ENCODE measurements at regions not wholly inside any gene's neighbourhood (a gene's known extent, or its start where the extent isn't known, plus 50 kb on each side); places are given as distances from the start of the nearest gene placed in this dataset.

- H2BK5ac ChIP-seq (ENCODE audit: insufficient read length, low read length) = no peak overlapping the region
- no peak overlapping the region for H3K56ac ChIP-seq (ENCODE audit: insufficient read length, low read depth, low read length)
- no peaks in the 10 kb centered on the region for H3K23me2 ChIP-seq (ENCODE audit: insufficient read length, low read depth, low read length, poor library complexity, severe bottlenecking)
- no peak overlapping the region for H4K91ac ChIP-seq (ENCODE audit: insufficient read length, low read depth, low read length)
- Mint-ChIP-seq H3K4me3 (no peak overlapping the region), H3K27ac (no peak overlapping the region), H3K9me3 (peaks cover 2 to 9% of the 10 kb centered on the region in 2 experiments; a peak in 4 of 5 replicates), H3K27me3 (ENCODE audit: low read depth) (peaks cover 2% of the 10 kb centered on the region; the same call in 1 of the 2 replicates), H3K36me3 (ENCODE audit: insufficient read depth in 1 of 3, low read depth in 3 of 3) (peaks cover 0 to 1% (median 0%) of the 10 kb centered on the region in 3 experiments; a peak in 2 of 7 replicates), H3K4me1 (peaks cover 0 to 4% of the 10 kb centered on the region in 2 experiments; a peak in 1 of 4 replicates)
- no CpG with 5 or more reads among the region's 3 CpGs for WGBS (ENCODE audit: extremely low coverage, insufficient read length, low lambda C conversion rate)
- H4K20me1 ChIP-seq (ENCODE audit: control insufficient read depth, insufficient read depth, insufficient read length) = no peaks in the 10 kb centered on the region
- no peak overlapping the region for H3K27ac ChIP-seq (ENCODE audit: insufficient read length, low read depth, low read length)
- no peak overlapping the region for H2AFZ ChIP-seq (ENCODE audit: low read length)
- no peaks in the 10 kb centered on the region for H3K79me1 ChIP-seq (ENCODE audit: insufficient read depth, low read depth, low read length, poor library complexity, severe bottlenecking)
- H3K23ac ChIP-seq (ENCODE audit: insufficient read length, low read depth, low read length) = no peak overlapping the region
- no peak overlapping the region for H4K5ac ChIP-seq (ENCODE audit: insufficient read length, low read depth, low read length)
- no peak overlapping the region for H2AK5ac ChIP-seq (ENCODE audit: insufficient read length, low read length)
- H2BK15ac ChIP-seq (ENCODE audit: low read depth, low read length) = no peak overlapping the region
- no peak overlapping the region for H3K4me2 ChIP-seq (ENCODE audit: insufficient read depth, insufficient read length, low read length)
- H3K27me3 ChIP-seq (ENCODE audit: insufficient read depth, low read length) = no peaks in the 10 kb centered on the region
- no peak for DNase-seq
- no peak overlapping the region for H4K8ac ChIP-seq (replicated peaks; ENCODE audit: insufficient read length, low read depth, low read length)
- H3K9me3 ChIP-seq (ENCODE audit: control insufficient read depth, low read depth, low read length) = no peaks in the 10 kb centered on the region
- no peak overlapping the region for H2BK120ac ChIP-seq (ENCODE audit: low read depth, low read length, poor library complexity, severe bottlenecking)
- no peak overlapping the region for H2BK20ac ChIP-seq (ENCODE audit: low read depth, low read length, poor library complexity, severe bottlenecking)
- TF ChIP-seq CTCF (conservative IDR thresholded peaks at IDR 0.05) = no peak
- no peak overlapping the region for H3K14ac ChIP-seq (ENCODE audit: insufficient read depth, low read length)
- no peak overlapping the region for H3K9ac ChIP-seq (ENCODE audit: extremely low read depth, insufficient read length, low read length)
- H3T11ph ChIP-seq (ENCODE audit: low read length) = no peak overlapping the region
- H2BK12ac ChIP-seq (ENCODE audit: insufficient read length, low read depth, low read length) = no peak overlapping the region
- no peaks in the 10 kb centered on the region for H3K4me1 ChIP-seq (ENCODE audit: insufficient read depth, low read length)
- no peak overlapping the region for H3K18ac ChIP-seq (ENCODE audit: insufficient read length, low read depth, low read length)
- H3K79me2 ChIP-seq (ENCODE audit: insufficient read depth, low read length) = no peaks in the 10 kb centered on the region
- H3K4ac ChIP-seq (ENCODE audit: low read depth, low read length) = no peak overlapping the region
Observed at GRCh38 chrX:139246295-139246694, 284.2 kb upstream of the F9 start.
